Fibroblast of lung (primary cell): ENCODE measurements at regions not wholly inside any gene's neighbourhood (a gene's known extent, or its start where the extent isn't known, plus 50 kb on each side); places are given as distances from the start of the nearest gene placed in this dataset.

Experiments used
- DNase-seq, 2 donors: peaks; one replicate each; pipeline versions ENCODE4 v3.0.0 to v3.0.0-alpha.2; 2010; ENCODE audit warnings: low read depth in 2 of 2
- H2AFZ ChIP-seq: 2 replicates; pipeline ENCODE4 v1.5.1; 2012; ENCODE audit warnings: low read length, control low read depth, inconsistent platforms
- H3K27ac ChIP-seq: 2 replicates; pipeline ENCODE4 v1.5.1; 2011; ENCODE audit warnings: low read length, control low read depth; ENCODE audit not compliant: insufficient read depth
- H3K27me3 ChIP-seq: 2 replicates; pipeline ENCODE4 v1.5.1; 2011; ENCODE audit warnings: mild to moderate bottlenecking, low read length; ENCODE audit not compliant: control insufficient read depth, insufficient read depth
- H3K36me3 ChIP-seq: 2 replicates; pipeline ENCODE4 v1.5.1; 2011; ENCODE audit warnings: low read length; ENCODE audit not compliant: control insufficient read depth, insufficient read depth
- H3K4me1 ChIP-seq: 2 replicates; pipeline ENCODE4 v1.5.1; 2011; ENCODE audit warnings: low read length; ENCODE audit not compliant: control insufficient read depth, insufficient read depth; ENCODE audit errors: extremely low read depth
- H3K4me2 ChIP-seq: 2 replicates; pipeline ENCODE4 v1.5.1; 2011; ENCODE audit warnings: low read length, control low read depth; ENCODE audit not compliant: insufficient read depth; ENCODE audit errors: extremely low read depth
- H3K4me3 ChIP-seq, 4 experiments: fragments of 200-600 bp in 1 of 4; sonication (generic) in 1 of 4; replicated peaks in 1 of 4; 2 replicates each; pipeline ENCODE4 v1.5.1; 2011 to 2016; ENCODE audit warnings: low read length in 4 of 4, low read depth in 3 of 4, mild to moderate bottlenecking in 3 of 4, control low read depth in 2 of 4, inconsistent platforms in 1 of 4, mixed read lengths in 1 of 4; ENCODE audit not compliant: insufficient read depth in 1 of 4; ENCODE audit errors: control extremely low read depth in 1 of 4
- H3K79me2 ChIP-seq: 2 replicates; pipeline ENCODE4 v1.5.1; 2012; ENCODE audit warnings: mild to moderate bottlenecking, low read length, inconsistent platforms; ENCODE audit not compliant: control insufficient read depth, insufficient read depth
- H3K9ac ChIP-seq: 2 replicates; pipeline ENCODE4 v1.5.1; 2011; ENCODE audit warnings: mild to moderate bottlenecking, low read length, control low read depth; ENCODE audit not compliant: insufficient read depth
- H3K9me3 ChIP-seq: 2 replicates; pipeline ENCODE4 v1.5.1; 2012; ENCODE audit warnings: low read depth, low read length; ENCODE audit not compliant: control insufficient read depth, insufficient read depth
- H4K20me1 ChIP-seq: 2 replicates; pipeline ENCODE4 v1.5.1; 2011; ENCODE audit warnings: low read length; ENCODE audit not compliant: control insufficient read depth, insufficient read depth; ENCODE audit errors: extremely low read depth
- CTCF ChIP-seq, 2 donors: IDR thresholded peaks in 1 of 2; conservative IDR thresholded peaks in 1 of 2; 1 replicate in 1 of 2; 2 replicates in 1 of 2; pipeline ENCODE4 v1.5.1; 2011 to 2012; ENCODE audit warnings: low read length in 2 of 2, control low read depth in 1 of 2, inconsistent platforms in 1 of 2, low read depth in 1 of 2, mild to moderate bottlenecking in 1 of 2
- EZH2 ChIP-seq: IDR thresholded peaks from 2 replicates; pipeline ENCODE4 v1.5.1; 2012; ENCODE audit warnings: low read length, control low read depth, mild to moderate bottlenecking; ENCODE audit errors: missing control alignments

- no peaks in the 10 kb centered on the region for H3K4me1 ChIP-seq
- no peaks in the 10 kb centered on the region for H3K79me2 ChIP-seq
- H2AFZ ChIP-seq, result no peak overlapping the region
- H3K36me3 ChIP-seq, result no peaks in the 10 kb centered on the region
- no peak for DNase-seq
- no peak overlapping the region for H3K9ac ChIP-seq
- H4K20me1 ChIP-seq, result no peaks in the 10 kb centered on the region
- H3K27ac ChIP-seq, result no peak overlapping the region
- H3K27me3 ChIP-seq, result peaks cover 6% of the 10 kb centered on the region
- TF ChIP-seq EZH2 (no peak), CTCF (conservative IDR thresholded peaks at IDR 0.05 in 1 of 2, IDR thresholded peaks at IDR 0.05 in 1 of 2; ENCODE audit: low read depth in 1 of 2, low read length in 2 of 2) (no peak)
- no peak overlapping the region for H3K4me2 ChIP-seq
- no peak overlapping the region for H3K4me3 ChIP-seq
- no peaks in the 10 kb centered on the region for H3K9me3 ChIP-seq
Observed at GRCh38 chr10:29375888-29376287, 87.0 kb downstream of the LYZL1 start.

- DNase-seq, result peak in 1 of 2 donors; percentile 55
- Histone ChIP-seq H3K27me3 (peaks cover 4% of the 10 kb centered on the region), H2AFZ (no peak overlapping the region), H3K9ac (no peak overlapping the region), H3K79me2 (no peaks in the 10 kb centered on the region), H4K20me1 (no peaks in the 10 kb centered on the region), H3K36me3 (no peaks in the 10 kb centered on the region), H3K27ac (no peak overlapping the region), H3K4me1 (no peaks in the 10 kb centered on the region), H3K4me3 (no peak overlapping the region), H3K4me2 (no peak overlapping the region), H3K9me3 (no peaks in the 10 kb centered on the region)
- TF ChIP-seq CTCF (conservative IDR thresholded peaks at IDR 0.05 in 1 of 2, IDR thresholded peaks at IDR 0.05 in 1 of 2; ENCODE audit: low read depth in 1 of 2, low read length in 2 of 2) (peak; percentile 67 to 83), EZH2 (no peak)
Observed at GRCh38 chr10:29377333-29377961, 88.6 kb downstream of the LYZL1 start.

- TF ChIP-seq EZH2 (no peak), CTCF (conservative IDR thresholded peaks at IDR 0.05 in 1 of 2, IDR thresholded peaks at IDR 0.05 in 1 of 2; ENCODE audit: low read depth in 1 of 2, low read length in 2 of 2) (no peak)
Observed at GRCh38 chr10:29378106-29378505, 89.2 kb downstream of the LYZL1 start.

More at GRCh38 chr10:29378106-29378505, 89.2 kb downstream of the LYZL1 start:
- H3K4me1 ChIP-seq, result no peaks in the 10 kb centered on the region
- H3K36me3 ChIP-seq, result no peaks in the 10 kb centered on the region
- H4K20me1 ChIP-seq, result no peaks in the 10 kb centered on the region
- H3K9me3 ChIP-seq, result no peaks in the 10 kb centered on the region
- no peak overlapping the region for H2AFZ ChIP-seq
- no peak overlapping the region for H3K4me3 ChIP-seq
- H3K9ac ChIP-seq, result no peak overlapping the region
- H3K27me3 ChIP-seq, result peaks cover 4% of the 10 kb centered on the region
- no peak overlapping the region for H3K27ac ChIP-seq
- no peaks in the 10 kb centered on the region for H3K79me2 ChIP-seq
- no peak overlapping the region for H3K4me2 ChIP-seq
- no peak for DNase-seq
